ENCODE measurements at regions not wholly inside any gene's neighbourhood (a gene's known extent, or its start where the extent isn't known, plus 50 kb on each side); places are given as distances from the start of the nearest gene placed in this dataset.

- TF ChIP-seq TEAD4 (IDR thresholded peaks at IDR 0.05) (no peak), CEBPB (IDR thresholded peaks at IDR 0.05) (no peak), FOXM1 (IDR thresholded peaks at IDR 0.05; ENCODE audit: borderline replicate concordance, low read depth) (no peak), ZBTB7A (IDR thresholded peaks at IDR 0.05; ENCODE audit: low read depth) (no peak), EP300 (IDR thresholded peaks at IDR 0.05; ENCODE audit: borderline replicate concordance) (no peak), RAD21 (IDR thresholded peaks at IDR 0.05; ENCODE audit: low read depth) (no peak), NFIC (IDR thresholded peaks at IDR 0.05) (no peak), MAX (IDR thresholded peaks at IDR 0.05) (no peak), CREB1 (IDR thresholded peaks at IDR 0.05; ENCODE audit: low read depth) (no peak), TCF12 (IDR thresholded peaks at IDR 0.05; ENCODE audit: low read depth) (no peak), EGR1 (IDR thresholded peaks at IDR 0.05) (no peak), YY1 (IDR thresholded peaks at IDR 0.05; ENCODE audit: low read depth) (no peak), REST (IDR thresholded peaks at IDR 0.05; ENCODE audit: low read depth) (no peak)
These were observed 108.3 kb upstream of the RXFP2 start for GRCh38 chr13:31631071-31631470.

- TF ChIP-seq CREB1 (IDR thresholded peaks at IDR 0.05; ENCODE audit: low read depth) (no peak), TAF1 (IDR thresholded peaks at IDR 0.05; ENCODE audit: low read depth) (no peak), FOXM1 (IDR thresholded peaks at IDR 0.05; ENCODE audit: borderline replicate concordance, low read depth) (no peak), USF1 (IDR thresholded peaks at IDR 0.05) (no peak), MAX (IDR thresholded peaks at IDR 0.05) (no peak), YY1 (IDR thresholded peaks at IDR 0.05; ENCODE audit: low read depth) (no peak), EP300 (IDR thresholded peaks at IDR 0.05; ENCODE audit: borderline replicate concordance) (no peak), REST (IDR thresholded peaks at IDR 0.05; ENCODE audit: low read depth) (no peak), RAD21 (IDR thresholded peaks at IDR 0.05; ENCODE audit: low read depth) (no peak), CEBPB (IDR thresholded peaks at IDR 0.05) (no peak), TCF12 (IDR thresholded peaks at IDR 0.05; ENCODE audit: low read depth) (no peak)
These were observed 107.6 kb upstream of the RXFP2 start for GRCh38 chr13:31631746-31632145.

GRCh38 chr13:31638577-31638976 lies 100.7 kb upstream of the RXFP2 start:
- no peak for TF ChIP-seq TCF12 (IDR thresholded peaks at IDR 0.05; ENCODE audit: low read depth)
- TF ChIP-seq EGR1 (IDR thresholded peaks at IDR 0.05): no peak
- TF ChIP-seq RAD21 (IDR thresholded peaks at IDR 0.05; ENCODE audit: low read depth): no peak
- no peak for TF ChIP-seq MAX (IDR thresholded peaks at IDR 0.05)
- no peak for TF ChIP-seq CREB1 (IDR thresholded peaks at IDR 0.05; ENCODE audit: low read depth)
- TF ChIP-seq NFIC (IDR thresholded peaks at IDR 0.05): no peak
- TF ChIP-seq FOXM1 (IDR thresholded peaks at IDR 0.05; ENCODE audit: borderline replicate concordance, low read depth): no peak
- no peak for TF ChIP-seq CEBPB (IDR thresholded peaks at IDR 0.05)
- TF ChIP-seq REST (IDR thresholded peaks at IDR 0.05; ENCODE audit: low read depth): no peak
- TF ChIP-seq YY1 (IDR thresholded peaks at IDR 0.05; ENCODE audit: low read depth): no peak
- TF ChIP-seq USF1 (IDR thresholded peaks at IDR 0.05): no peak
- no peak for TF ChIP-seq TAF1 (IDR thresholded peaks at IDR 0.05; ENCODE audit: low read depth)
- TF ChIP-seq EP300 (IDR thresholded peaks at IDR 0.05; ENCODE audit: borderline replicate concordance): no peak
- no peak for TF ChIP-seq TEAD4 (IDR thresholded peaks at IDR 0.05)
- no peak for TF ChIP-seq ZBTB7A (IDR thresholded peaks at IDR 0.05; ENCODE audit: low read depth)

- TF ChIP-seq REST (IDR thresholded peaks at IDR 0.05; ENCODE audit: low read depth): no peak
- TF ChIP-seq CREB1 (IDR thresholded peaks at IDR 0.05; ENCODE audit: low read depth): no peak
- no peak for TF ChIP-seq RAD21 (IDR thresholded peaks at IDR 0.05; ENCODE audit: low read depth)
These were observed 99.7 kb upstream of the RXFP2 start for GRCh38 chr13:31639443-31640163.
